ENCODE measurements at regions not wholly inside any gene's neighbourhood (a gene's known extent, or its start where the extent isn't known, plus 50 kb on each side); places are given as distances from the start of the nearest gene placed in this dataset.

GRCh38 chr9:92223758-92224157, 69.7 kb downstream of the IARS1 start:
- FAIRE-seq = no peak
- POLR2A ChIA-PET = no interaction called here
- Histone ChIP-seq H3K36me3 (ENCODE audit: control insufficient read depth in 2 of 2, extremely low read depth in 1 of 2, insufficient read depth in 2 of 2, low read length in 2 of 2) (peaks cover 2 to 26% of the 10 kb centered on the region in 2 experiments), H3K4me1 (ENCODE audit: control insufficient read depth, extremely low read depth, insufficient read depth, low read length) (no peaks in the 10 kb centered on the region), H3K27me3 (ENCODE audit: control insufficient read depth in 2 of 2, insufficient read depth in 2 of 2, low read length in 2 of 2) (no peaks in the 10 kb centered on the region), H3K9ac (replicated peaks; ENCODE audit: extremely low read depth, insufficient read depth, low read length) (no peak overlapping the region), H3K27ac (ENCODE audit: insufficient read depth, low read depth, low read length) (no peak overlapping the region), H4K20me1 (replicated peaks; ENCODE audit: control insufficient read depth, extremely low read depth, insufficient read depth, low read length) (no peaks in the 10 kb centered on the region), H3K4me3 (replicated peaks in 1 of 3; ENCODE audit: insufficient read depth in 1 of 3, low read depth in 1 of 3, low read length in 3 of 3) (no peak overlapping the region), H2AFZ (ENCODE audit: low read depth, low read length) (no peak overlapping the region), H3K9me3 (replicated peaks; ENCODE audit: control insufficient read depth, insufficient read depth, low read length) (no peaks in the 10 kb centered on the region), H3K4me2 (ENCODE audit: insufficient read depth, low read length) (no peak overlapping the region), H3K79me2 (ENCODE audit: control insufficient read depth, insufficient read depth, low read length) (peaks cover 4% of the 10 kb centered on the region), H3K9me1 (replicated peaks; ENCODE audit: control insufficient read depth, extremely low read depth, insufficient read depth, low read length) (no peaks in the 10 kb centered on the region)
- no peak for DNase-seq (ENCODE audit: low read depth, low spot score)
- dilution Hi-C loops (cut with MboI; ENCODE audit: extremely low pct_ligation_motif_present, low sequenced_read_pairs) (no loop called here), intact Hi-C loops (cut with micrococcal nuclease) (no loop called here)
- CTCF ChIA-PET = interaction anchor here (4.1 kb wide), 1 partner anchor 84 kb away, joined by 36 read pairs; no protein-coding TSS in a partner anchor
- no TSS peak for BruUV-seq (replicated peaks)
- TF ChIP-seq CTCF (IDR thresholded peaks at IDR 0.05; ENCODE audit: extremely low read depth in 1 of 2, insufficient read depth in 1 of 2, low read depth in 1 of 2, low read length in 2 of 2) = no peak
- no peak for TF ChIP-seq MYC (IDR thresholded peaks at IDR 0.05; ENCODE audit: low read depth, low read length)
- no peak for TF ChIP-seq FOS (IDR thresholded peaks at IDR 0.05; ENCODE audit: borderline replicate concordance, insufficient read depth, low read length)
- TF ChIP-seq POLR2A (IDR thresholded peaks at IDR 0.05; ENCODE audit: low read depth, low read length) = no peak
- no peak for TF ChIP-seq POLR2AphosphoS5 (IDR thresholded peaks at IDR 0.05; ENCODE audit: insufficient read depth, low read depth, low read length)

Measured in endothelial cell of umbilical vein (primary cell).